HEK293 (cell line): ENCODE measurements at regions not wholly inside any gene's neighbourhood (a gene's known extent, or its start where the extent isn't known, plus 50 kb on each side); places are given as distances from the start of the nearest gene placed in this dataset.

Experiments used
- CTCF ChIA-PET: fragments of 350-600 bp; formaldehyde crosslinking; extraction: SDS; loops from one replicate; lab custom pipeline; 2021; ENCODE audit warnings: antibody characterized with exemption; lab: Yijun Ruan, JAX
- POLR2A ChIA-PET: fragments of 300-600 bp; formaldehyde crosslinking; extraction: SDS; loops from one replicate; lab custom pipeline; 2020; ENCODE audit warnings: antibody characterized with exemption, inconsistent platforms; lab: Yijun Ruan, JAX
- H3K27ac ChIP-seq: fragments of 200-500 bp; sonication (Bioruptor generic); 2 replicates; pipeline ENCODE4 v1.5.1; 2014; ENCODE audit warnings: low read depth, low read length, control low read depth, inconsistent platforms; ENCODE audit errors: extremely low read depth
- H3K36me3 ChIP-seq, 2 experiments: fragments of 200-500 bp in 1 of 2; sonication (Bioruptor generic) in 1 of 2; 1 replicate in 1 of 2; 2 replicates in 1 of 2; pipeline ENCODE4 v1.5.1; 2014 to 2017; ENCODE audit warnings: inconsistent platforms in 2 of 2, low read length in 2 of 2; ENCODE audit not compliant: control insufficient read depth in 2 of 2, insufficient read depth in 1 of 2
- H3K4me1 ChIP-seq: fragments of 200-500 bp; sonication (Bioruptor generic); 2 replicates; pipeline ENCODE4 v1.5.1; 2014; ENCODE audit warnings: mild to moderate bottlenecking, low read length, inconsistent platforms; ENCODE audit not compliant: control insufficient read depth, insufficient read depth
- H3K4me3 ChIP-seq: 2 replicates; pipeline ENCODE4 v1.5.1; 2011; ENCODE audit warnings: low read depth, mild to moderate bottlenecking, control low read depth, low read length, moderate library complexity
- H3K9me3 ChIP-seq: fragments of 200-500 bp; sonication (Bioruptor generic); 2 replicates; pipeline ENCODE4 v1.5.1; 2014; ENCODE audit warnings: low read depth, low read length, inconsistent platforms; ENCODE audit not compliant: control insufficient read depth, insufficient read depth
- MEIS1 ChIP-seq: sonication (generic); formaldehyde crosslinking; IDR thresholded peaks from 2 replicates; pipeline ENCODE4 v1.8.1; 2022; ENCODE audit warnings: missing genetic modification reagents, mild to moderate bottlenecking, borderline replicate concordance
- MYNN ChIP-seq: fragments of 450-650 bp; formaldehyde crosslinking; IDR thresholded peaks from 2 replicates; pipeline ENCODE4 v1.5.1; 2016; ENCODE audit warnings: missing biosample characterization, missing genetic modification characterization, borderline replicate concordance
- OVOL3 ChIP-seq: fragments of 450-650 bp; formaldehyde crosslinking; IDR thresholded peaks from 2 replicates; pipeline ENCODE4 v1.5.1; 2016; ENCODE audit warnings: missing biosample characterization, missing genetic modification characterization
- SP7 ChIP-seq: fragments of 450-650 bp; formaldehyde crosslinking; IDR thresholded peaks from 2 replicates; pipeline ENCODE4 v1.5.1; 2016; ENCODE audit warnings: missing biosample characterization, missing genetic modification characterization
- WT1 ChIP-seq: fragments of 450-650 bp; formaldehyde crosslinking; IDR thresholded peaks from 2 replicates; pipeline ENCODE4 v1.5.1; 2016; ENCODE audit warnings: missing biosample characterization, missing genetic modification characterization
- YY1 ChIP-seq: fragments of 450-650 bp; formaldehyde crosslinking; IDR thresholded peaks from 2 replicates; pipeline ENCODE4 v1.5.1; 2018; ENCODE audit warnings: missing biosample characterization, missing genetic modification characterization
- ZFHX2 ChIP-seq: fragments of 450-650 bp; formaldehyde crosslinking; conservative IDR thresholded peaks from 2 replicates; pipeline ENCODE4 v1.5.1; 2016; ENCODE audit warnings: missing biosample characterization, missing genetic modification characterization
- ZFP3 ChIP-seq: fragments of 450-650 bp; formaldehyde crosslinking; IDR thresholded peaks from 2 replicates; pipeline ENCODE4 v1.5.1; 2016; ENCODE audit warnings: low read depth, missing biosample characterization, missing genetic modification characterization
- ZNF169 ChIP-seq: fragments of 450-650 bp; formaldehyde crosslinking; IDR thresholded peaks from 2 replicates; pipeline ENCODE4 v1.5.1; 2016; ENCODE audit warnings: missing biosample characterization, missing genetic modification characterization
- ZNF174 ChIP-seq: fragments of 450-650 bp; formaldehyde crosslinking; IDR thresholded peaks from 2 replicates; pipeline ENCODE4 v1.5.0; 2017; ENCODE audit warnings: missing biosample characterization, mild to moderate bottlenecking, missing genetic modification characterization
- ZNF214 ChIP-seq: fragments of 450-650 bp; formaldehyde crosslinking; IDR thresholded peaks from 2 replicates; pipeline ENCODE4 v1.5.1; 2017; ENCODE audit warnings: missing biosample characterization, mild to moderate bottlenecking, missing genetic modification characterization, borderline replicate concordance
- ZNF221 ChIP-seq: fragments of 450-650 bp; formaldehyde crosslinking; IDR thresholded peaks from 2 replicates; pipeline ENCODE4 v1.5.1; 2017; ENCODE audit warnings: missing biosample characterization, missing genetic modification characterization, borderline replicate concordance
- ZNF239 ChIP-seq: fragments of 450-650 bp; formaldehyde crosslinking; IDR thresholded peaks from 2 replicates; pipeline ENCODE4 v1.5.1; 2016; ENCODE audit warnings: missing biosample characterization, missing genetic modification characterization
- ZNF664 ChIP-seq: fragments of 450-650 bp; formaldehyde crosslinking; IDR thresholded peaks from 2 replicates; pipeline ENCODE4 v1.5.1; 2016; ENCODE audit warnings: missing biosample characterization, missing genetic modification characterization
- TF ChIP-seq, protein P1 (sequence below): fragments of 450-650 bp; formaldehyde crosslinking; IDR thresholded peaks from 2 replicates; pipeline ENCODE4 v1.5.1; 2016; ENCODE audit warnings: missing biosample characterization, missing genetic modification characterization
- TF ChIP-seq, protein P2 (sequence below): fragments of 450-650 bp; formaldehyde crosslinking; IDR thresholded peaks from 2 replicates; pipeline ENCODE4 v1.5.1; 2016; ENCODE audit warnings: missing biosample characterization, missing genetic modification characterization
- TF ChIP-seq, protein P3 (sequence below): fragments of 450-650 bp; formaldehyde crosslinking; IDR thresholded peaks from 2 replicates; pipeline ENCODE4 v1.5.1; 2017; ENCODE audit warnings: missing biosample characterization, mild to moderate bottlenecking, missing genetic modification characterization, moderate library complexity
- TF ChIP-seq, protein P4 (sequence below): fragments of 450-650 bp; formaldehyde crosslinking; IDR thresholded peaks from 2 replicates; pipeline ENCODE4 v1.5.1; 2017; ENCODE audit warnings: missing biosample characterization, missing genetic modification characterization

DNA sequence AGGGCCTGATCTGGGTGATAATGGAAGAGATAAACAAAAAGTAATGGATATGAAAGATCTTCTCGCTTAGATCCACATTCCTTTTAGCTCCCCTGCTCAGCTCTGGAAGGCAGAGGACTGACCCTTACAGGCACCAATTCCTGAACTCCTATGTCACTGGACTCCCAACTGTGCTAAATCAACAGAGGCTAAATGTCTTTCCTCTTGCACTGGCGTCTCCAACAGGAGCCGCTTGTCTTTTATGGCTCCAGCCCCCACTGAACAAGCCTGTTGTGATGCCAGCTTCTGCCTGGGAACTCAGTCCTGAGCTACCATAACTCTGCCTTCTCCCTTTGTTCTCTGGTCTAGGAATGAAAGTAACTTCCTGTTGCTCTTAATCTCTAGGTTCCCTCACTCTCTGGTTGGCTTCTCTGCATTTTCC lies 142.1 kb upstream of the COL11A1 start (continued):
- TF ChIP-seq, protein P1, sequence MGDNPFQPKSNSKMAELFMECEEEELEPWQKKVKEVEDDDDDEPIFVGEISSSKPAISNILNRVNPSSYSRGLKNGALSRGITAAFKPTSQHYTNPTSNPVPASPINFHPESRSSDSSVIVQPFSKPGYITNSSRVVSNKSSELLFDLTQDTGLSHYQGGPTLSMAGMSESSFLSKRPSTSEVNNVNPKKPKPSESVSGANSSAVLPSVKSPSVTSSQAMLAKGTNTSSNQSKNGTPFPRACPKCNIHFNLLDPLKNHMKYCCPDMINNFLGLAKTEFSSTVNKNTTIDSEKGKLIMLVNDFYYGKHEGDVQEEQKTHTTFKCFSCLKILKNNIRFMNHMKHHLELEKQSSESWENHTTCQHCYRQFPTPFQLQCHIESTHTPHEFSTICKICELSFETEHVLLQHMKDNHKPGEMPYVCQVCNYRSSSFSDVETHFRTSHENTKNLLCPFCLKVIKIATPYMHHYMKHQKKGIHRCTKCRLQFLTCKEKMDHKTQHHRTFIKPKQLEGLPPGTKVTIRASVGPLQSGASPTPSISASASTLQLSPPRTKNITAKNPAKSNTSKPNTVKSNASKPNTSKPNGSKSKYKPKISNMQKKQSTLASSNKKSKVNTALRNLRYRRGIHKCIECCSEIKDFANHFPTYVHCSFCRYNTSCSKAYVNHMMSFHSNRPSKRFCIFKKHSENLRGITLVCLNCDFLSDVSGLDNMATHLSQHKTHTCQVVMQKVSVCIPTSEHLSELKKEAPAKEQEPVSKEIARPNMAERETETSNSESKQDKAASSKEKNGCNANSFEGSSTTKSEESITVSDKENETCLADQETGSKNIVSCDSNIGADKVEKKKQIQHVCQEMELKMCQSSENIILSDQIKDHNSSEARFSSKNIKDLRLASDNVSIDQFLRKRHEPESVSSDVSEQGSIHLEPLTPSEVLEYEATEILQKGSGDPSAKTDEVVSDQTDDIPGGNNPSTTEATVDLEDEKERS (tag by site-specific recombination): no peak
- TF ChIP-seq ZNF239 (tag by site-specific recombination) (no peak), ZNF174 (tag by site-specific recombination) (no peak), ZFHX2 (no peak), OVOL3 (tag by site-specific recombination) (no peak)

DNA sequence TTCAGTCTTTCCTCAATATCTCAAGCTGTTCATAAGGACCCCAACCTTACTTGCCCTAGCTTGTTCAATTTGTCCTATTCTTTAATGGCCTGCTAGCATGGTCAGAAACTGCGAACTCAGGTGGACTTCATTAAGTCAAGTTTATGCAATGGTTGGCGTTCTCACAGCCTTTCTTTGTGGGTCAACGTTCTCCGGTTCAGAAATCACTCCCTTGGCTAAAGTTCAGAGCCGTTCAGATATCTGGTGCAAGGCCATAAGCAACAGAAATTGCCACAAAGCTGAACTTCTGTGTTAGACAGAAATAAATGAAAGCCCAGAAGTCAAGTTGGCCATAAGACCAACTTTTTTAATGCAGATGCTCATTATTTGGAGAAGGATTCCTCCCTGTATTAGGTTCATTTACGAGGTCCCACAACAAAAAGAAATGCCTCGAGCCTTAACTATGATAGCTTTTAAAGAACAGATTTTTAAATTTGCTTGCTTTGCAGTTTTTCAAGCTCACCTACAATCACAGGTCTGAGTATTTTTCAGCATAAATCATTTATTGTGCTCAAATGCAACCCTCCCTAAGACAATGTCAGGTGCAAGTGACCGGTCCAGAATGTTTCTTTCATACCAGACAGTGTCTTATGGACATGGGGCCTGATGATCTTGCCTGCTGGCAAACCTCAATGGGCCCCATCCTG lies 140.2 kb upstream of the COL11A1 start:
- H3K4me3 ChIP-seq: no peak overlapping the region
- POLR2A ChIA-PET: no interaction called here
- TF ChIP-seq WT1 (tag by site-specific recombination) (no peak), ZNF221 (tag by site-specific recombination) (no peak), ZNF214 (tag by site-specific recombination) (no peak), ZNF664 (no peak), ZFP3 (tag by site-specific recombination) (no peak), MYNN (tag by site-specific recombination) (no peak), ZNF169 (tag by site-specific recombination) (no peak), MEIS1 (CRISPR knock-in tag) (no peak), YY1 (tag by site-specific recombination) (no peak), SP7 (tag by site-specific recombination) (no peak)
- TF ChIP-seq, protein P2, sequence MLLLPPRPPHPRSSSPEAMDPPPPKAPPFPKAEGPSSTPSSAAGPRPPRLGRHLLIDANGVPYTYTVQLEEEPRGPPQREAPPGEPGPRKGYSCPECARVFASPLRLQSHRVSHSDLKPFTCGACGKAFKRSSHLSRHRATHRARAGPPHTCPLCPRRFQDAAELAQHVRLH (tag by site-specific recombination): no peak
- TF ChIP-seq, protein P3, sequence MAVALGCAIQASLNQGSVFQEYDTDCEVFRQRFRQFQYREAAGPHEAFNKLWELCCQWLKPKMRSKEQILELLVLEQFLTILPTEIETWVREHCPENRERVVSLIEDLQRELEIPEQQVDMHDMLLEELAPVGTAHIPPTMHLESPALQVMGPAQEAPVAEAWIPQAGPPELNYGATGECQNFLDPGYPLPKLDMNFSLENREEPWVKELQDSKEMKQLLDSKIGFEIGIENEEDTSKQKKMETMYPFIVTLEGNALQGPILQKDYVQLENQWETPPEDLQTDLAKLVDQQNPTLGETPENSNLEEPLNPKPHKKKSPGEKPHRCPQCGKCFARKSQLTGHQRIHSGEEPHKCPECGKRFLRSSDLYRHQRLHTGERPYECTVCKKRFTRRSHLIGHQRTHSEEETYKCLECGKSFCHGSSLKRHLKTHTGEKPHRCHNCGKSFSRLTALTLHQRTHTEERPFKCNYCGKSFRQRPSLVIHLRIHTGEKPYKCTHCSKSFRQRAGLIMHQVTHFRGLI: no peak
- TF ChIP-seq, protein P4, sequence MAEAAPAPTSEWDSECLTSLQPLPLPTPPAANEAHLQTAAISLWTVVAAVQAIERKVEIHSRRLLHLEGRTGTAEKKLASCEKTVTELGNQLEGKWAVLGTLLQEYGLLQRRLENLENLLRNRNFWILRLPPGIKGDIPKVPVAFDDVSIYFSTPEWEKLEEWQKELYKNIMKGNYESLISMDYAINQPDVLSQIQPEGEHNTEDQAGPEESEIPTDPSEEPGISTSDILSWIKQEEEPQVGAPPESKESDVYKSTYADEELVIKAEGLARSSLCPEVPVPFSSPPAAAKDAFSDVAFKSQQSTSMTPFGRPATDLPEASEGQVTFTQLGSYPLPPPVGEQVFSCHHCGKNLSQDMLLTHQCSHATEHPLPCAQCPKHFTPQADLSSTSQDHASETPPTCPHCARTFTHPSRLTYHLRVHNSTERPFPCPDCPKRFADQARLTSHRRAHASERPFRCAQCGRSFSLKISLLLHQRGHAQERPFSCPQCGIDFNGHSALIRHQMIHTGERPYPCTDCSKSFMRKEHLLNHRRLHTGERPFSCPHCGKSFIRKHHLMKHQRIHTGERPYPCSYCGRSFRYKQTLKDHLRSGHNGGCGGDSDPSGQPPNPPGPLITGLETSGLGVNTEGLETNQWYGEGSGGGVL (tag by site-specific recombination): no peak
- TF ChIP-seq, all 188 proteins: peak for 0
- CTCF ChIA-PET: interaction anchor here (0.6 kb wide), 1 partner anchor 30 kb away, joined by 4 read pairs; no protein-coding TSS in a partner anchor
- Histone ChIP-seq H3K36me3 (no peaks in the 10 kb centered on the region), H3K9me3 (no peaks in the 10 kb centered on the region), H3K4me1 (no peaks in the 10 kb centered on the region), H3K27ac (no peak overlapping the region)
